Ishikawa (cell line): ENCODE measurements at regions not wholly inside any gene's neighbourhood (a gene's known extent, or its start where the extent isn't known, plus 50 kb on each side); places are given as distances from the start of the nearest gene placed in this dataset.

Source experiments
- CEBPB ChIP-seq: IDR thresholded peaks from 2 replicates; pipeline ENCODE4 v1.6.1; 2012
- CREB1 ChIP-seq: IDR thresholded peaks from 2 replicates; pipeline ENCODE4 v1.6.1; 2012; ENCODE audit warnings: low read depth
- EGR1 ChIP-seq: IDR thresholded peaks from 2 replicates; pipeline ENCODE4 v1.6.1; 2012
- EP300 ChIP-seq: IDR thresholded peaks from 2 replicates; pipeline ENCODE4 v1.6.1; 2012; ENCODE audit warnings: borderline replicate concordance
- FOXM1 ChIP-seq: IDR thresholded peaks from 2 replicates; pipeline ENCODE4 v1.6.1; 2012; ENCODE audit warnings: low read depth, borderline replicate concordance
- NFIC ChIP-seq: IDR thresholded peaks from 2 replicates; pipeline ENCODE4 v1.6.1; 2012
- RAD21 ChIP-seq: IDR thresholded peaks from 2 replicates; pipeline ENCODE4 v1.6.1; 2012; ENCODE audit warnings: low read depth
- TCF12 ChIP-seq: IDR thresholded peaks from 2 replicates; pipeline ENCODE4 v1.6.1; 2012; ENCODE audit warnings: low read depth
- TF ChIP-seq, protein P1 (sequence below): IDR thresholded peaks from 2 replicates; pipeline ENCODE4 v1.6.1; 2012

DNA sequence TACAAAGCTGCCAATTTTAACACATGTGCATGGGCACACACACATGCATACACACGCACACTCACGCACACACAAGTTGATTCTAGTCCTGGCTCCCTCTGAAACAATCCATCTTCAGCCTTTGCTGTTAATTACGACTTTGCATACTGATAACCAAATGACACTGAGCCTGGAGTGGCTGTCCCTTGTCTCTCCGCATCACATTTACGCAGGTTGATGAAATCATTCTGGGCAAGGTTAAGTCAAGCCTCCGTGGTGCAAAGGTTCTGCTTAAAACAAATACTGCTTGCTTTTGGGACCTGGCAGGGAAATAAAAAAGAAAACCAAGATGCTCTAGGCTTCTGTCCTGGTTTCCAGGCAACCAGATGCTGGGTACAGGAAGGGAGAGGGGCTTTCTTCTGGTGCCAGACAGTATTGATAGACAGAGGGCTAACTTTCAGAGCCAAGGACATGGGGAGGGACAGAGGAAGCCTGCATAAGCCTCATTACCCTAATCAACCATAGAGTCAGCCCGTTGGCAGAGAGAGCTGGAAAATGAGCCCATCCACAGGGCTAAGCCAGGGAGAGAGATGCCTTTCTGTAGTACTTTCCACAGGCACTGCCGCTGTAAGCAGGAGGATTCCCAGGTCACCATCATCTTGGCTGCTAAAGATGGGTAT is 233.0 kb downstream of the WDR11 start:
- no peak for TF ChIP-seq CEBPB
- TF ChIP-seq RAD21 = no peak
- no peak for TF ChIP-seq EP300
- TF ChIP-seq CREB1 = no peak
- TF ChIP-seq FOXM1 = no peak
- TF ChIP-seq NFIC = no peak
- no peak for TF ChIP-seq TCF12
- no peak for TF ChIP-seq EGR1
- TF ChIP-seq, protein P1, sequence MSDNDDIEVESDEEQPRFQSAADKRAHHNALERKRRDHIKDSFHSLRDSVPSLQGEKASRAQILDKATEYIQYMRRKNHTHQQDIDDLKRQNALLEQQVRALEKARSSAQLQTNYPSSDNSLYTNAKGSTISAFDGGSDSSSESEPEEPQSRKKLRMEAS = no peak
